ENCODE measurements at regions not wholly inside any gene's neighbourhood (a gene's known extent, or its start where the extent isn't known, plus 50 kb on each side); places are given as distances from the start of the nearest gene placed in this dataset.
A peak's percentile ranks its signal among the peaks of the same experiment; 100 is the strongest.

GRCh38 chr16:63473725-63474124, 1437.5 kb upstream of the CDH8 start:
- no peaks in the 10 kb centered on the region for H3K27me3 ChIP-seq
- FAIRE-seq (no peak), DNase-seq (no peak), ATAC-seq (no peak)
- intact Hi-C loops (cut with DNase I) = no loop called here
- no peaks in the 10 kb centered on the region for H3K36me3 ChIP-seq
- no peak overlapping the region for H3K27ac ChIP-seq
- H3K9me3 ChIP-seq = no peaks in the 10 kb centered on the region
- no peaks in the 10 kb centered on the region for H3K4me1 ChIP-seq
- H3K4me3 ChIP-seq = no peak overlapping the region
- TF ChIP-seq CTCF (IDR thresholded peaks at IDR 0.05) = no peak

- intact Hi-C loops (cut with DNase I) = no loop called here
- ATAC-seq (no peak), DNase-seq (no peak), FAIRE-seq (no peak)
- Histone ChIP-seq H3K36me3 (no peaks in the 10 kb centered on the region), H3K4me3 (no peak overlapping the region), H3K9me3 (no peaks in the 10 kb centered on the region), H3K4me1 (no peaks in the 10 kb centered on the region), H3K27me3 (no peaks in the 10 kb centered on the region), H3K27ac (no peak overlapping the region)
- 45 to 47% methylated on average over 2 of the region's 2 CpGs for WGBS, 2 donors
- no peak for TF ChIP-seq CTCF (IDR thresholded peaks at IDR 0.05)
These were observed 1431.3 kb upstream of the CDH8 start for GRCh38 chr16:63467513-63467912.

GRCh38 chr16:63462316-63462715, 1426.1 kb upstream of the CDH8 start:
- intact Hi-C loops (cut with DNase I) = loop anchor here in 1 of 3 donors (5.0 kb wide), 1 partner anchor 1655 kb away; no protein-coding TSS in a partner anchor
- no peak for FAIRE-seq
- H3K9me3 ChIP-seq = no peaks in the 10 kb centered on the region
- DNase-seq = no peak
- H3K27me3 ChIP-seq = no peaks in the 10 kb centered on the region
- no peak overlapping the region for H3K27ac ChIP-seq
- TF ChIP-seq CTCF (IDR thresholded peaks at IDR 0.05) = no peak
- H3K4me1 ChIP-seq = no peaks in the 10 kb centered on the region
- no peak for ATAC-seq
- 77 to 81% methylated on average over 1 of the region's 1 CpG for WGBS, 2 donors
- no peak overlapping the region for H3K4me3 ChIP-seq
- H3K36me3 ChIP-seq = no peaks in the 10 kb centered on the region

- ATAC-seq (peak in 3 of 4 donors; percentile 47 to 63 (median 56)), DNase-seq (peak in 2 of 6 donors; percentile 11 to 13), FAIRE-seq (no peak)
- TF ChIP-seq CTCF (IDR thresholded peaks at IDR 0.05) = peak in 1 of 4 donors; percentile 27
- Histone ChIP-seq H3K4me1 (no peaks in the 10 kb centered on the region), H3K27me3 (no peaks in the 10 kb centered on the region), H3K27ac (no peak overlapping the region), H3K9me3 (no peaks in the 10 kb centered on the region), H3K36me3 (no peaks in the 10 kb centered on the region), H3K4me3 (no peak overlapping the region)
- intact Hi-C loops (cut with DNase I) = loop anchor here in 1 of 3 donors (5.0 kb wide), 1 partner anchor 1656 kb away; no protein-coding TSS in a partner anchor
- WGBS, 2 donors = 52 to 59% methylated on average over 3 of the region's 3 CpGs
These were observed 1425.1 kb upstream of the CDH8 start for GRCh38 chr16:63461248-63461841.

- intact Hi-C loops (cut with DNase I) = no loop called here
- Histone ChIP-seq H3K9me3 (no peaks in the 10 kb centered on the region), H3K27me3 (no peaks in the 10 kb centered on the region), H3K36me3 (no peaks in the 10 kb centered on the region), H3K4me3 (no peak overlapping the region), H3K4me1 (no peaks in the 10 kb centered on the region), H3K27ac (no peak overlapping the region)
- ATAC-seq (no peak), DNase-seq (no peak), FAIRE-seq (no peak)
- 86 to 92% methylated on average over 5 of the region's 5 CpGs for WGBS, 2 donors
- TF ChIP-seq CTCF (IDR thresholded peaks at IDR 0.05) = no peak
These were observed 1422.6 kb upstream of the CDH8 start for GRCh38 chr16:63458846-63459245.

All from pancreas (tissue), 10 donors.